ENCODE measurements at regions not wholly inside any gene's neighbourhood (a gene's known extent, or its start where the extent isn't known, plus 50 kb on each side); places are given as distances from the start of the nearest gene placed in this dataset.
"Not testable (repeated sequence)": the region's sequence is repeated elsewhere in the genome, so short reads cannot be mapped to it uniquely, and the experiment has no call there.

DNA sequence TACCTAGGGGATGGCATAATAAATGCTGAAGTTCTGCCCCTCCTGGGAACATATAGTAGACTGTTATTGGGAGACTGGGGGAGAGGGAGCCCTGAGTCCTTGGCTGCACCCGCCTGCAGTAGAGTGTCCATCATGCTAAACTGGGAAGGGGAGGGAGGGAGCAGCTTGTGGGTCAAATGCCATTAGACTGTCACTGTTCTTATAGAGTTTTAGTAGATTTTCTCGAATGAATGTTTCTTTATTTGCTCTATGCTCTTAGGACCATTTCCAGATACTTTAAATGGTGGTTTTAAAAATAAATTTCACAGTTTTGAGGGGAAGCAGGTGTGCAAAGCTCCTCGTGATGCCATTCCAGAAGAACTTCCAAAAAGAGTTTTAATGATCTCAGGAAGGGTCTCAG, 111.6 kb upstream of the USP9X start:
- Mint-ChIP-seq H3K36me3 (ENCODE audit: insufficient read depth in 2 of 2) (peaks cover 0 to 10% of the 10 kb centered on the region in 2 donors), H3K4me3 (no peak overlapping the region), H3K27me3 (ENCODE audit: low read depth) (peaks cover 55% of the 10 kb centered on the region), H3K27ac (no peak overlapping the region), H3K9me3 (peaks cover 0 to 10% of the 10 kb centered on the region in 2 donors), H3K4me1 (ENCODE audit: low read depth) (peaks cover 8% of the 10 kb centered on the region)
- ATAC-seq (replicated peaks in 1 of 2) (no peak), DNase-seq (no peak)

DNA sequence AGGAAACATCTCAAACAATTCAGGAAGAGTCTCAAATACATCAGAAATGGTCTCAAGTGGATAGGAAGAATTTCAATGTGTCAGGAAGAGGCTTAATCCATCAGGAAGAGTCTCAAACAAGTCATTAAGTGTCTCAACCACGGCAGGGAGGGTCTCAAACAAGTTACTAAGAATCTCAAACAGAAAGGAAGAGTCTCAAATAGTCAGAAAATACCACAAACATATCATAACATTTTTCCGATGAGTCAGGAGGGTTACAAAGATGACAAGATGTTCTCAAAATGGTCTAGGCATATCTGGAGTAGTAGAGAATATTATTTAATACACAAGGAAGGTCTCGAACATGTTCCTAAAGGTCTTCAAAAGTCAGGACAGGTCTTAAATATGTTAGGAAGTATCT, 109.3 kb upstream of the USP9X start:
- Mint-ChIP-seq H3K27ac (no peak overlapping the region), H3K4me3 (no peak overlapping the region), H3K9me3 (peaks cover 0 to 8% of the 10 kb centered on the region in 2 donors), H3K4me1 (ENCODE audit: low read depth) (peaks cover 8% of the 10 kb centered on the region), H3K36me3 (ENCODE audit: insufficient read depth in 2 of 2) (peaks cover 0 to 7% of the 10 kb centered on the region in 2 donors), H3K27me3 (ENCODE audit: low read depth) (peaks cover 48% of the 10 kb centered on the region)
- DNase-seq: no peak
- no peak for ATAC-seq (replicated peaks in 1 of 2)

DNA sequence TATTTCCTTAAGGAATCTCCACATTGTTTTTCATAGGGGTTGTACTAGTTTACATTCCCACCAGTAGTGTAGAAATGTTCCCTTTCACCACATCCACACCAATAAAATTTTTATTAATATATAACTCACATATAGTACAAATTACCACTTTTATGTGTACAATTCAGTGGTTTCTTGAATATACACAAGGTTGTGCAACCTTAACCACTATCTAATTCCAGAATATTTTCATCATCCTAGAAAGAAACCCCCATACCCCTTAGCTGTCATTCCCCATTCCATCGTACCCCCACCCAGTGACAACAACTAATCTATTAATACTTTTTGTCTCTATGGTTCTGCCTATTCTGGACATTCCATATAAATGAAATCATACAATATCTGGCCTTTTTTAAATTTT, 108.3 kb upstream of the USP9X start:
- Mint-ChIP-seq H3K4me1 (ENCODE audit: low read depth) (peaks cover 8% of the 10 kb centered on the region), H3K9me3 (peaks cover 0 to 5% of the 10 kb centered on the region in 2 donors), H3K36me3 (ENCODE audit: insufficient read depth in 2 of 2) (peaks cover 0 to 4% of the 10 kb centered on the region in 2 donors), H3K27me3 (ENCODE audit: low read depth) (peaks cover 42% of the 10 kb centered on the region), H3K4me3 (no peak overlapping the region), H3K27ac (no peak overlapping the region)
- DNase-seq: no peak
- ATAC-seq (replicated peaks in 1 of 2): no peak

DNA sequence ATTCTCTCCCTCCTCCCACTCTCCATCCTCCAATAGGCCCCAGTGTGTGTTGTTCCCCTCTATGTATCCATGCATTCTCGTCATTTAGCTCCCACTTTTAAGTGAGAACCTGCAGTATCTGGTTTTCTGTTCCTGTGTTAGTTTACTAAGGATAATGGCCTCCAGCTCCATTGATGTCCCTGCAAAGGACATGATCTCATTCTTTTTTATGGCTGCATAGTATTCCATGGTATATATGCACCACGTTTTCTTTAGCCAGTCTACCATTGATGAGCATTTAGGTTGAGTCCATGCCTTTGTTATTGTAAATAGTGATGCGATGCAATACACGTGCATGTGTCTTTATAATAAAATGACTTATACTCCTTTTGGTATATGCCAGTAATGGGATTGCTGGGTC, 100.3 kb upstream of the USP9X start:
- no peak overlapping the region for H3K27ac Mint-ChIP-seq
- ATAC-seq (replicated peaks in 1 of 2): no peak
- no peak for DNase-seq
- no peaks in the 10 kb centered on the region for H3K4me1 Mint-ChIP-seq (ENCODE audit: low read depth)
- no peaks in the 10 kb centered on the region for H3K36me3 Mint-ChIP-seq (ENCODE audit: insufficient read depth in 2 of 2)
- H3K4me3 Mint-ChIP-seq: no peak overlapping the region
- peaks cover 0 to 3% of the 10 kb centered on the region in 2 donors for H3K9me3 Mint-ChIP-seq
- peaks cover 15% of the 10 kb centered on the region for H3K27me3 Mint-ChIP-seq (ENCODE audit: low read depth)

DNA sequence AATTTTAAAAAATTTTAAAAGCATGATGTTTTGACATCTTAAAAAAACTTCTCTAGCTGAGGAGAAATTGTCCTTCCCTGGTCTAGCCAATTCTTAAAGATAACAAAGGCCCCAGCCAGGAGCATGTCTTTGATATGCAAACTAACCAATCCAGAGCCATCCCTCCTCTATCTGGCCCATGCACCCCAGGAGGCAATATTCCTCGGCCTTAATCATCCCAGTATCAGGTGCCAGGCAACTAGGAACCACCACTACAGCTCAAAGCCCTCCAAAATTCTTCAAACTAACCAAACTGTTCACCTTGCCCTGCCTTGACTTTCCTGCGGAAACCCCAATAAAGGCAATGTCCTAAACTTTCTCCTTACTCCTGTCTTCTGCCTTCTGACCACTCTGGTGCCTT, 97.8 kb upstream of the USP9X start:
- H3K36me3 Mint-ChIP-seq (ENCODE audit: insufficient read depth in 2 of 2): peaks cover 0 to 1% of the 10 kb centered on the region in 2 donors
- no peak for ATAC-seq (replicated peaks in 1 of 2)
- peaks cover 0 to 5% of the 10 kb centered on the region in 2 donors for H3K9me3 Mint-ChIP-seq
- H3K27me3 Mint-ChIP-seq (ENCODE audit: low read depth): peaks cover 27% of the 10 kb centered on the region
- no peak for DNase-seq
- H3K27ac Mint-ChIP-seq: no peak overlapping the region
- H3K4me1 Mint-ChIP-seq (ENCODE audit: low read depth): no peaks in the 10 kb centered on the region
- H3K4me3 Mint-ChIP-seq: no peak overlapping the region

DNA sequence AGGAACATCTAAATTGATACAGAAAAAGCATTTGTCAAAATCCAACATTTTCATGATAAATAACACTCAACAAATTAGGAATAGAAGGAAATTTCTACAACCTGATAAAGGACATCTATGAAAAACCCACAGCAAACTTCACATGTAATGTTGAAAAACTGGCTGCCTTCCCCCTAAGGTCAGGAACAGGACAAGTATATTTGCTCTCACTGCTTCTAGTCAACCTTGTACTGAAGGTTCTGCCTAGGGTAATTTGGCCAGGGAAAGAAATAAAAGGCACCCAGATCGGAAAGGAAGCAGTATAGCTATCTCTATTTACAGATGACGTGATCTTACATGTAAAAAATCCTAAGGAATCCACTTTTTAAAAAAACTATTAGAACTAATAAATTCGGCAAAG, 97.1 kb upstream of the USP9X start:
- ATAC-seq (replicated peaks in 1 of 2) (no peak), DNase-seq (no peak)
- peaks cover 23% of the 10 kb centered on the region for H3K27me3 Mint-ChIP-seq (ENCODE audit: low read depth)
- H3K27ac Mint-ChIP-seq: no peak overlapping the region
- no peak overlapping the region for H3K4me3 Mint-ChIP-seq
- peaks cover 0 to 1% of the 10 kb centered on the region in 2 donors for H3K36me3 Mint-ChIP-seq (ENCODE audit: insufficient read depth in 2 of 2)
- peaks cover 0 to 5% of the 10 kb centered on the region in 2 donors for H3K9me3 Mint-ChIP-seq
- H3K4me1 Mint-ChIP-seq (ENCODE audit: low read depth): no peaks in the 10 kb centered on the region

DNA sequence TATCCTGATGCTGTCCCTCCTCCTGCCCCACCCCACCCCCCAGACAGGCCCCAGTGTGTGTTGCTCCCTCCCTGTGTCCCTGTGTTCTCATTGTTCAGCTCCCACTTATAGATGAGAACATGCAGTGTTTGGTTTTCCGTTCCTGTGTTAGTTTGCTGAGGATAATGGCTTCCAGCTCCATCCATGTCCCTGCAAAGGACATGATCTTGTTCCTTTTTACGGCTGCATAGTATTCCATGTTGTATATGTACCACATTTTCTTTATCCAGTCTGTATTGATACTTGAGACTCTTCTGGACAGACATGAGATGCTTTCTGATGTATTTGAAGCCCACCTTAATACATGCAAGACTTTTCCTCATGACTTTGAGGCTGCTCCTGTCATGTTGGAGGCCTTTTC, 91.8 kb upstream of the USP9X start:
- H3K9me3 Mint-ChIP-seq; H3K36me3 Mint-ChIP-seq (ENCODE audit: insufficient read depth in 2 of 2); ATAC-seq (replicated peaks in 1 of 2): not testable (repeated sequence)

DNA sequence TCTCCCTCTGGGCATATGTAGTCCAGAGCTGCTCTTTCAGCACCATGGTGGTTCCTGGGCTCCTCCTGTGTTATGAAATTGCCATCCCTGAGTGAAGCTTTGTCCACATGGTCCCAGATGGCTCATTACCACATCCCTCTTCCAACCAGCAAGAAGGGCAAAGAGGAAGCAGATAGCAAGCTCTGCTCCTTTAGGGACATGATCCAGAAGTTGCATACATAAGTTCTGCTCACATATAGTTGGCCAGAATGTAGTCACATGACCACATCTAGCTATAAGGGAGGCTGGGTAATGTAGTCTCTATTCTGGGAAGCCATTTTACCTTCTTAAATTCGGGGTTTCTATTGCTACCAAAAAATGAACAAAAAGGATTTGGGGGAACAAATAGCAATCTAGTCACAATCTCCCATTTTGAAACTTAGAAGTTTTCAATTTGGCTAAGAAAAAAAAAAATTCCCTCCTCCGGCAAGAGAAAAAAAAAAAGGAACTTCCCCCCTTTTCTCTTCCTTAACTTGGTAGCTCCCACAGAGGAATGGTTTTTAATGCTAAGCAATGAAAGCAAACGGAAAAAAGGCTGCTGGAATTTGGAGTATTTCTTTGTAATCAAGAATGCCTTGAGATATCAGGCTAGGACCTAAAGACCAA, 88.2 kb upstream of the USP9X start:
- H3K27me3 Mint-ChIP-seq (ENCODE audit: low read depth): peaks cover 45% of the 10 kb centered on the region
- ATAC-seq (replicated peaks in 1 of 2) (peak; percentile 75 to 86), DNase-seq (no peak)
- peaks cover 3 to 4% of the 10 kb centered on the region in 2 donors for H3K9me3 Mint-ChIP-seq
- peaks cover 0 to 5% of the 10 kb centered on the region in 2 donors for H3K36me3 Mint-ChIP-seq (ENCODE audit: insufficient read depth in 2 of 2)
- H3K4me3 Mint-ChIP-seq: peak overlapping the region; percentile 50 to 56
- no peaks in the 10 kb centered on the region for H3K4me1 Mint-ChIP-seq (ENCODE audit: low read depth)
- no peak overlapping the region for H3K27ac Mint-ChIP-seq

More for the DNA sequence above, 91.8 kb upstream of the USP9X start:
- H3K4me1 Mint-ChIP-seq (ENCODE audit: low read depth); DNase-seq; H3K4me3 Mint-ChIP-seq; H3K27ac Mint-ChIP-seq: not testable (repeated sequence)
- H3K27me3 Mint-ChIP-seq (ENCODE audit: low read depth): peaks cover 48% of the 10 kb centered on the region

DNA sequence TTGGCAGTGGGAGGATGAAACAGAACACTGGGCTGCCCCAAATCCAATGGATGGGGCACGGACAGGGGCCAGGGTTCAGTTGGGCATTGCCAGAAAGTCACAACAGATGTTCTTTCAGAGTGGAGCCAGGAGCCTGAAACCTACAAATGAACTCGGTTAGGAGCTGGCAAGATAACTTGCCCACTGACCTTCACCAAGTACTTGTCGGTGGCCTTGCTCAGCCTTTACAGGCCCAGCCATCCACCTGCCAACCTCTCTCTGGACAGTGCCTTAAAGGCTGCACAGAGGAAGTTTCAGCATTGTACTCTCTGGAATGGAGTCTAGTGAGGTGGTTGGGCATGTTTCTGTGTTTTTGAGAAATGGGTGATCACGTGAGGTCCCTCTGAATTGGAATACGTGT, 87.1 kb upstream of the USP9X start:
- H3K4me1 Mint-ChIP-seq (ENCODE audit: low read depth): no peaks in the 10 kb centered on the region
- no peak for DNase-seq
- H3K36me3 Mint-ChIP-seq (ENCODE audit: insufficient read depth in 2 of 2): peaks cover 0 to 5% of the 10 kb centered on the region in 2 donors
- peaks cover 49% of the 10 kb centered on the region for H3K27me3 Mint-ChIP-seq (ENCODE audit: low read depth)
- no peak overlapping the region for H3K27ac Mint-ChIP-seq
- ATAC-seq (replicated peaks in 1 of 2): no peak
- H3K9me3 Mint-ChIP-seq: peaks cover 3 to 4% of the 10 kb centered on the region in 2 donors
- no peak overlapping the region for H3K4me3 Mint-ChIP-seq

DNA sequence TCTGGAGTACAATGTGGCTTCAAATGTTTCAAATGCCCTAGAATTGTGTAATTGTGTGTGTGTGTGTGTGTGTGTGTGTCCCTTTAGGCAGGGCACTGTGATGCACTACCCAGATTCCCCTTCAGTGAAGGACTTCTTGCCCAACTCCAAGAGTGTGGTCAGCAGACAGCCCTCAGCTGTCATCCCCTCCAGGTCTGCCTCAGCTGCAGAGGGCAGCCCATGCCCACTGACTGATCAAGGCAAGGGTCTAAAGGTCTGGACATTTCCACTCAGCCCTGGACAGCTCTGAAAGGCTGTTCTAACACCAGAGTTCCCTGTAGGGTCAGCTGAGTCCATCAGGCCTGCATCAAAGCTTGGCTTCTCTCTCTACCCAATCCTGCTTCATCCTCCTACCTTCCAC, 83.9 kb upstream of the USP9X start:
- H3K4me1 Mint-ChIP-seq (ENCODE audit: low read depth): no peaks in the 10 kb centered on the region
- no peaks in the 10 kb centered on the region for H3K36me3 Mint-ChIP-seq (ENCODE audit: insufficient read depth in 2 of 2)
- no peaks in the 10 kb centered on the region for H3K9me3 Mint-ChIP-seq
- no peak overlapping the region for H3K27ac Mint-ChIP-seq
- DNase-seq (no peak), ATAC-seq (replicated peaks in 1 of 2) (no peak)
- H3K4me3 Mint-ChIP-seq: no peak overlapping the region
- H3K27me3 Mint-ChIP-seq (ENCODE audit: low read depth): peaks cover 44% of the 10 kb centered on the region

DNA sequence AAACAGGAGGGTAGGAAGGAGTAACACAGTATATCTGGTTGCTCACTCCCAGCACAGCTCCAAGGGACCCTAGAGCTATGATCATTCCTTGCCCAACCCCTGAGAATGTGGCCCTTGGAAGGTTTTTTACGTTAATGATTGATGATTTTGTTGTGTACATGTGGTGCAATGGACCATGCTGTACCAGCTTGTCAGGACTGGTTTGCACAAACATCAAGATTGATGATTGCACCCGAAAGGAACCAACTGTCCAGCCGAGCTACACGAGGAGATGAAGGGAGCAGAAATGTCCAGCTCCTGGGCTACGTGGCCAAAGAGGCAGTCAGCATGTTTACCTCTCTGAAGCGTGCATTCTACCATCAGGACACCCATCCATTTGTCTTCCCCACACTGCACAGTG, 83.2 kb upstream of the USP9X start:
- H3K27ac Mint-ChIP-seq: no peak overlapping the region
- DNase-seq (no peak), ATAC-seq (replicated peaks in 1 of 2) (no peak)
- H3K4me3 Mint-ChIP-seq: no peak overlapping the region
- H3K36me3 Mint-ChIP-seq (ENCODE audit: insufficient read depth in 2 of 2): no peaks in the 10 kb centered on the region
- H3K4me1 Mint-ChIP-seq (ENCODE audit: low read depth): no peaks in the 10 kb centered on the region
- H3K9me3 Mint-ChIP-seq: no peaks in the 10 kb centered on the region
- H3K27me3 Mint-ChIP-seq (ENCODE audit: low read depth): peaks cover 45% of the 10 kb centered on the region

DNA sequence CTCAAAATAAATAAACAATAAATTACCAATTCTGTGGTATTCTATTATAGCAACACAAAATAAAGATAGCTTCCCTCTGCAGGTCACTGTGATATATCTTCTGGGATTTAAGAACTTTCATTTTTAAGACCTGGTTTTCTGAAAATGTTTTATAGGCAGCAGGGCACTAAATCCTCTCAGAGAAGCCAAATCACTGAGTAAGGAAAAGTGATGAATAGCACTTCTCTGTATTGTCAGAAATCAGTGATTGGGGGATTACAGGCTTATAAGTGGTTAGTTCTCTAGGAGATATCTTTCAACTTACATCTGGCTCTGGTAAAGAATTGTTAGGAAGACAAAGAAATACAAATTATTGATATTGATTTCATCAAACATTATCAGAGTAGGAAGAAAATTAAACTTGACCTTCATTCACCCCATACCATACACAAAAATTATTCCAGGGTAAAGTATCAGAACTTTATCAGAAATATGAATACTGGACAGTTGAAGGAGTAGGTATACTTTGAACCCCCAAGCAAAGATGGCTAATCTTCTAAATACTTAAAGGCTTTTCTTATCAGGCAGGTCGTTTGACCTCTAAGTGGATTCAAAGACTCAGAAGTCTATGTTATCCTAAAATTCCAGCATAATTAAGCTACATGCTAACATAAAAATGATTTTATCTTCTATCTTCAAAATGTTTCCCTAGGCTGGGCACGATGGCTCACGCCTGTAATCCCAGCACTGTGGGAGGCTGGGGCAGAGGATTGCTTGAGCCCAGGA, 81.6 kb upstream of the USP9X start:
- ATAC-seq (replicated peaks in 1 of 2) (no peak), DNase-seq (no peak)
- no peak overlapping the region for H3K4me3 Mint-ChIP-seq
- H3K36me3 Mint-ChIP-seq (ENCODE audit: insufficient read depth in 2 of 2): no peaks in the 10 kb centered on the region
- no peaks in the 10 kb centered on the region for H3K9me3 Mint-ChIP-seq
- H3K27ac Mint-ChIP-seq: no peak overlapping the region
- no peaks in the 10 kb centered on the region for H3K4me1 Mint-ChIP-seq (ENCODE audit: low read depth)
- H3K27me3 Mint-ChIP-seq (ENCODE audit: low read depth): peaks cover 48% of the 10 kb centered on the region

DNA sequence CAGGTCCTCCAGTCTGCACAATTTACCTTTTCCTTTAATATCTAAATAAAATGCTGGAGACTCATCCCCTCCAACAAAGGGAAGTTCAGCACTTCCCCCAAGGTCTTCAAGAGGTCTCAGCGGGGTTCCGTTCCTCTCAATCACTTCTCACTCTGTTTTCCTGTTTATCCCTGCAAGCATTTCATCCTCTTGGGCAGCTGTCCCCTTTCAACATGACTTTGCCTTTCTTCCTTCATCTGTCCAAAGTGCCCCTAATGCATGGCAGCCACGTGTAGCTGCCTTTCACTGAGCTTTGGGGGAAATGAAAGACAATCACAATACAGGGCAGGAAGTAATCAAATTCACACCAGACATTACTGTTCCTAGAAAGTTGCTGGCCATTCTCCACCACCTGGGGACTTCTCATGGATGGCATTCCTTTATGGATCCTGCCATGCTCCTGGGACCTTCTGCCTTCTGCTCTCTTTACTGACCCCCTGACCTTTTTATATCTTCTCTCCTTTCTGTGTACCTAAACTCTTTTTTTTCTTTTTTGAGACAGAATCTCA, 79.7 kb upstream of the USP9X start:
- Mint-ChIP-seq H3K27ac (no peak overlapping the region), H3K4me3 (no peak overlapping the region), H3K27me3 (ENCODE audit: low read depth) (peaks cover 50% of the 10 kb centered on the region), H3K4me1 (ENCODE audit: low read depth) (peaks cover 9% of the 10 kb centered on the region), H3K9me3 (no peaks in the 10 kb centered on the region), H3K36me3 (ENCODE audit: insufficient read depth in 2 of 2) (no peaks in the 10 kb centered on the region)
- no peak for ATAC-seq (replicated peaks in 1 of 2)
- no peak for DNase-seq

Measured in activated T-cell treated with anti-CD3 and anti-CD28 coated beads, Interleukin-2, amount 50 U/mL, for 72 hours (primary cell).